Osteocyte (in vitro differentiated cells): ENCODE measurements at regions not wholly inside any gene's neighbourhood (a gene's known extent, or its start where the extent isn't known, plus 50 kb on each side); places are given as distances from the start of the nearest gene placed in this dataset.

Experiments used
- DNase-seq: peaks from one replicate; pipeline ENCODE4 v3.0.0; 2021; ENCODE audit warnings: mixed read lengths; ENCODE audit not compliant: unreplicated experiment; ENCODE audit errors: extremely low spot score
- H3K27ac Mint-ChIP-seq: one replicate; pipeline ENCODE4 v1.8.0; 2021; ENCODE audit warnings: mild to moderate bottlenecking, mixed read lengths; ENCODE audit not compliant: unreplicated experiment
- H3K27me3 Mint-ChIP-seq: one replicate; pipeline ENCODE4 v1.8.0; 2021; ENCODE audit warnings: mixed read lengths; ENCODE audit not compliant: unreplicated experiment
- H3K36me3 Mint-ChIP-seq: one replicate; pipeline ENCODE4 v1.8.0; 2021; ENCODE audit warnings: mixed read lengths; ENCODE audit not compliant: unreplicated experiment
- H3K4me1 Mint-ChIP-seq: one replicate; pipeline ENCODE4 v1.8.0; 2021; ENCODE audit warnings: mixed read lengths; ENCODE audit not compliant: unreplicated experiment
- H3K4me3 Mint-ChIP-seq: one replicate; pipeline ENCODE4 v1.8.0; 2021; ENCODE audit warnings: mild to moderate bottlenecking, moderate library complexity, mixed read lengths; ENCODE audit not compliant: unreplicated experiment
- H3K9me3 Mint-ChIP-seq: one replicate; pipeline ENCODE4 v1.8.0; 2021; ENCODE audit warnings: mixed read lengths; ENCODE audit not compliant: unreplicated experiment
- CTCF ChIP-seq: fragments of 200-600 bp; sonication (generic); IDR thresholded peaks from 2 replicates; pipeline ENCODE4 v1.5.0; 2021; ENCODE audit warnings: antibody characterized with exemption, mild to moderate bottlenecking, moderate library complexity

GRCh38 chr5:155908543-155908942, 418.4 kb upstream of the SGCD start:
- Mint-ChIP-seq H3K4me1 (no peaks in the 10 kb centered on the region), H3K27ac (no peak overlapping the region), H3K9me3 (no peaks in the 10 kb centered on the region), H3K36me3 (no peaks in the 10 kb centered on the region), H3K27me3 (no peaks in the 10 kb centered on the region), H3K4me3 (no peak overlapping the region)
- no peak for DNase-seq
- no peak for TF ChIP-seq CTCF

GRCh38 chr5:155912291-155912690, 414.7 kb upstream of the SGCD start:
- no peak for DNase-seq
- no peaks in the 10 kb centered on the region for H3K9me3 Mint-ChIP-seq
- H3K4me3 Mint-ChIP-seq, result no peak overlapping the region
- no peak overlapping the region for H3K27ac Mint-ChIP-seq
- H3K27me3 Mint-ChIP-seq, result no peaks in the 10 kb centered on the region
- no peaks in the 10 kb centered on the region for H3K36me3 Mint-ChIP-seq
- H3K4me1 Mint-ChIP-seq, result no peaks in the 10 kb centered on the region
- no peak for TF ChIP-seq CTCF

GRCh38 chr5:155914766-155915165, 412.2 kb upstream of the SGCD start:
- no peak for TF ChIP-seq CTCF
- Mint-ChIP-seq H3K36me3 (no peaks in the 10 kb centered on the region), H3K4me1 (no peaks in the 10 kb centered on the region), H3K9me3 (no peaks in the 10 kb centered on the region), H3K4me3 (no peak overlapping the region), H3K27me3 (no peaks in the 10 kb centered on the region), H3K27ac (no peak overlapping the region)
- DNase-seq, result no peak

- Mint-ChIP-seq H3K4me1 (no peaks in the 10 kb centered on the region), H3K9me3 (no peaks in the 10 kb centered on the region), H3K36me3 (no peaks in the 10 kb centered on the region), H3K27ac (no peak overlapping the region), H3K4me3 (no peak overlapping the region), H3K27me3 (no peaks in the 10 kb centered on the region)
- no peak for DNase-seq
- TF ChIP-seq CTCF, result no peak
These were observed 411.4 kb upstream of the SGCD start for GRCh38 chr5:155915601-155916000.

- H3K27me3 Mint-ChIP-seq, result peaks cover 2% of the 10 kb centered on the region
- no peaks in the 10 kb centered on the region for H3K36me3 Mint-ChIP-seq
- H3K9me3 Mint-ChIP-seq, result no peaks in the 10 kb centered on the region
- H3K27ac Mint-ChIP-seq, result no peak overlapping the region
- H3K4me3 Mint-ChIP-seq, result no peak overlapping the region
- no peak for DNase-seq
- no peaks in the 10 kb centered on the region for H3K4me1 Mint-ChIP-seq
- TF ChIP-seq CTCF, result no peak
These were observed 407.8 kb upstream of the SGCD start for GRCh38 chr5:155919126-155919525.
